Sigmoid colon (tissue), 6 donors: ENCODE measurements at regions not wholly inside any gene's neighbourhood (a gene's known extent, or its start where the extent isn't known, plus 50 kb on each side); places are given as distances from the start of the nearest gene placed in this dataset.

Source experiments
- DNase-seq: peaks from one replicate; pipeline ENCODE4 v3.0.0-alpha.2; 2019
- H3K27ac ChIP-seq, 4 donors: fragments of 200-600 bp; sonication (generic); one replicate each; pipeline ENCODE4 v1.5.1; 2016 to 2019; ENCODE audit warnings: mild to moderate bottlenecking in 1 of 4
- H3K27me3 ChIP-seq, 3 donors: fragments of 200-600 bp; sonication (generic); one replicate each; pipeline ENCODE4 v1.5.1; 2019; ENCODE audit warnings: mild to moderate bottlenecking in 1 of 3
- H3K36me3 ChIP-seq, 4 donors: fragments of 200-600 bp; sonication (generic); one replicate each; pipeline ENCODE4 v1.5.1; 2016 to 2019
- H3K4me1 ChIP-seq, 4 donors: fragments of 200-600 bp; sonication (generic); one replicate each; pipeline ENCODE4 v1.5.1; 2017 to 2019
- H3K4me3 ChIP-seq, 4 donors: fragments of 200-600 bp; sonication (generic); one replicate each; pipeline ENCODE4 v1.5.1; 2017 to 2019; ENCODE audit warnings: mild to moderate bottlenecking in 2 of 4, moderate library complexity in 1 of 4
- H3K9me3 ChIP-seq, 4 donors: fragments of 200-600 bp in 3 of 4; sonication (generic) in 3 of 4; one replicate each; pipeline versions ENCODE4 v1.5.1 to v1.6.1; 2013 to 2019
- CTCF ChIP-seq, 4 experiments: fragments of 450-650 bp in 3 of 4; fragments of 200-600 bp in 1 of 4; IDR thresholded peaks; one replicate each; pipeline ENCODE4 v1.5.1; 2016 to 2019; ENCODE audit warnings: antibody characterized with exemption in 4 of 4, mild to moderate bottlenecking in 3 of 4, moderate library complexity in 2 of 4
- EP300 ChIP-seq, 4 donors: sonication (generic); formaldehyde crosslinking; IDR thresholded peaks; one replicate each; pipeline ENCODE4 v1.6.1; 2017; ENCODE audit warnings: antibody characterized with exemption in 4 of 4
- POLR2A ChIP-seq, 2 donors: fragments of 450-650 bp; IDR thresholded peaks; one replicate each; pipeline ENCODE4 v1.6.1; 2016; ENCODE audit warnings: antibody characterized with exemption in 2 of 2, mild to moderate bottlenecking in 2 of 2, moderate library complexity in 2 of 2
- POLR2AphosphoS5 ChIP-seq, 4 donors: sonication (generic); formaldehyde crosslinking; IDR thresholded peaks; one replicate each; pipeline ENCODE4 v1.6.1; 2017; ENCODE audit warnings: antibody characterized with exemption in 4 of 4
- WGBS, 2 donors: extraction: QIAGEN DNeasy Blood & Tissue Kit; methylation state at CpG; one replicate each; pipeline ENCODE4 v1.1.7; 2013; 5-methylcytosine and 5-hydroxymethylcytosine counted together
- intact Hi-C: fragments of 100-400 bp; cut with DNase I; formaldehyde crosslinking; loops from one replicate; pipeline ENCODE4 v1.15.1; 2023
- donor health status: healthy with polysubstance abuse.
- donor health status: healthy.

- no peaks in the 10 kb centered on the region for H3K27me3 ChIP-seq
- 86 to 96% methylated on average over 4 of the region's 4 CpGs for WGBS, 2 donors
- no peak for DNase-seq
- TF ChIP-seq EP300 (IDR thresholded peaks at IDR 0.05): no peak
- no peaks in the 10 kb centered on the region for H3K9me3 ChIP-seq
- H3K4me1 ChIP-seq: peaks cover 0 to 16% (median 5%) of the 10 kb centered on the region in 4 donors
- no peaks in the 10 kb centered on the region for H3K36me3 ChIP-seq
- intact Hi-C loops: no loop called here
- H3K27ac ChIP-seq: no peak overlapping the region
- H3K4me3 ChIP-seq: no peak overlapping the region
Measured at GRCh38 chr6:140433072-140433471, 1058.6 kb upstream of the CITED2 start.

- DNase-seq: no peak
- H3K4me1 ChIP-seq: no peaks in the 10 kb centered on the region
- H3K36me3 ChIP-seq: no peaks in the 10 kb centered on the region
- intact Hi-C loops: no loop called here
- no peak overlapping the region for H3K27ac ChIP-seq
- no peaks in the 10 kb centered on the region for H3K9me3 ChIP-seq
- H3K27me3 ChIP-seq: no peaks in the 10 kb centered on the region
- no peak overlapping the region for H3K4me3 ChIP-seq
- WGBS, 2 donors: 82 to 85% methylated on average over 2 of the region's 2 CpGs
- TF ChIP-seq POLR2A (IDR thresholded peaks at IDR 0.05) (no peak), CTCF (IDR thresholded peaks at IDR 0.05) (no peak), POLR2AphosphoS5 (IDR thresholded peaks at IDR 0.05) (no peak), EP300 (IDR thresholded peaks at IDR 0.05) (no peak)
Measured at GRCh38 chr6:140427842-140428241, 1053.4 kb upstream of the CITED2 start.

GRCh38 chr6:140414966-140415620 is 1040.6 kb upstream of the CITED2 start:
- H3K36me3 ChIP-seq: no peaks in the 10 kb centered on the region
- no peak overlapping the region for H3K27ac ChIP-seq
- H3K4me3 ChIP-seq: no peak overlapping the region
- DNase-seq: no peak
- WGBS, 2 donors: 93 to 98% methylated on average over 9 of the region's 9 CpGs
- intact Hi-C loops: no loop called here
- no peaks in the 10 kb centered on the region for H3K27me3 ChIP-seq
- TF ChIP-seq POLR2AphosphoS5 (IDR thresholded peaks at IDR 0.05) (no peak), EP300 (IDR thresholded peaks at IDR 0.05) (no peak), CTCF (IDR thresholded peaks at IDR 0.05) (no peak), POLR2A (IDR thresholded peaks at IDR 0.05) (no peak)
- H3K9me3 ChIP-seq: peaks cover 0 to 5% (median under 1%) of the 10 kb centered on the region in 4 donors
- no peaks in the 10 kb centered on the region for H3K4me1 ChIP-seq

- DNase-seq: no peak
- intact Hi-C loops: no loop called here
- Histone ChIP-seq H3K27me3 (no peaks in the 10 kb centered on the region), H3K4me1 (peaks cover 0 to 5% (median 0%) of the 10 kb centered on the region in 4 donors), H3K9me3 (peaks cover 0 to 4% (median 0%) of the 10 kb centered on the region in 4 donors), H3K4me3 (no peak overlapping the region), H3K36me3 (no peaks in the 10 kb centered on the region), H3K27ac (no peak overlapping the region)
- no peak for TF ChIP-seq POLR2AphosphoS5 (IDR thresholded peaks at IDR 0.05)
- TF ChIP-seq POLR2A (IDR thresholded peaks at IDR 0.05): no peak
- no peak for TF ChIP-seq EP300 (IDR thresholded peaks at IDR 0.05)
- TF ChIP-seq CTCF (IDR thresholded peaks at IDR 0.05): no peak
Measured at GRCh38 chr6:140403020-140403419, 1028.6 kb upstream of the CITED2 start.

GRCh38 chr6:140401761-140402160 is 1027.3 kb upstream of the CITED2 start:
- Histone ChIP-seq H3K4me3 (no peak overlapping the region), H3K27me3 (no peaks in the 10 kb centered on the region), H3K36me3 (no peaks in the 10 kb centered on the region), H3K27ac (no peak overlapping the region), H3K9me3 (peaks cover 0 to 4% (median 0%) of the 10 kb centered on the region in 4 donors), H3K4me1 (peaks cover 0 to 5% (median 0%) of the 10 kb centered on the region in 4 donors)
- 84 to 86% methylated on average over 1 of the region's 1 CpG for WGBS, 2 donors
- intact Hi-C loops: no loop called here
- DNase-seq: no peak
- TF ChIP-seq EP300 (IDR thresholded peaks at IDR 0.05): no peak
- TF ChIP-seq POLR2AphosphoS5 (IDR thresholded peaks at IDR 0.05): no peak
- no peak for TF ChIP-seq CTCF (IDR thresholded peaks at IDR 0.05)
- no peak for TF ChIP-seq POLR2A (IDR thresholded peaks at IDR 0.05)
